ENCODE measurements at regions not wholly inside any gene's neighbourhood (a gene's known extent, or its start where the extent isn't known, plus 50 kb on each side); places are given as distances from the start of the nearest gene placed in this dataset.
"Not testable (repeated sequence)": the region's sequence is repeated elsewhere in the genome, so short reads cannot be mapped to it uniquely, and the experiment has no call there.

DNA sequence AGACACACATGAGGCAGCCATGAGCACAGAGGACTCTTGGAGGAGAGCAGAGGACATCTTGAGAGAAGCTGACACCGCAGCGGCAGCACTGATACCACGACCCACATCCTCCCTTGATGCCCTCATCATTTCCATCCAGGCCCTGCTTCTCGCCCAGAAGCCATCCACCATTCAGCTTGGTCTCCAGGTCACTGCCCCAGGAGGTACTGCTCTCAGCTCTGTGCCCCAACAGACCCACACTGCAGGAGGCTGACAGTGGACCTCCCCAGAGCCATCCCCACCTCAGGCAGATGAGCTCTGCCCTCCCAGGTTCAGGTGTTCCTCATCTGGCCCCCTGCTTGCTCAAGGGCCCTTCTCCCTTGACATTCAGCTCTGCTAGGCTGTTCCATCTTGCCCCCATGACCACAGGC, 74.9 kb downstream of the ACKR3 start:
- Histone ChIP-seq H3K4me3 (ENCODE audit: insufficient read length, low read depth) (no peak overlapping the region), H3K4me1 (ENCODE audit: insufficient read depth, insufficient read length) (peaks cover 5% of the 10 kb centered on the region), H3K9me3 (ENCODE audit: insufficient read depth, low read length) (peaks cover 28% of the 10 kb centered on the region), H3K27me3 (ENCODE audit: insufficient read depth, insufficient read length) (no peaks in the 10 kb centered on the region), H3K9ac (ENCODE audit: insufficient read length, low read depth) (no peak overlapping the region), H3K36me3 (ENCODE audit: insufficient read depth, insufficient read length, low read length) (no peaks in the 10 kb centered on the region)
- DNase-seq (ENCODE audit: low read depth, low spot score), result no peak
- TF ChIP-seq YY1 (IDR thresholded peaks at IDR 0.05; ENCODE audit: insufficient read depth, insufficient read length), result no peak
- no peak for TF ChIP-seq SUZ12 (IDR thresholded peaks at IDR 0.05; ENCODE audit: extremely low read depth, insufficient read depth, insufficient read length)
- TF ChIP-seq ZNF274 (IDR thresholded peaks at IDR 0.05; ENCODE audit: low read depth, low read length), result no peak

- peaks cover 23% of the 10 kb centered on the region for H3K9me3 ChIP-seq (ENCODE audit: insufficient read depth, low read length)
- not testable (repeated sequence) for H3K27me3 ChIP-seq (ENCODE audit: insufficient read depth, insufficient read length); H3K9ac ChIP-seq (ENCODE audit: insufficient read length, low read depth); H3K36me3 ChIP-seq (ENCODE audit: insufficient read depth, insufficient read length, low read length); H3K4me1 ChIP-seq (ENCODE audit: insufficient read depth, insufficient read length); H3K4me3 ChIP-seq (ENCODE audit: insufficient read length, low read depth); DNase-seq (ENCODE audit: low read depth, low spot score)
Measured at GRCh38 chr2:236645141-236645540, 75.5 kb downstream of the ACKR3 start.

GRCh38 chr2:236646441-236646840, 76.8 kb downstream of the ACKR3 start:
- peaks cover 5% of the 10 kb centered on the region for H3K4me1 ChIP-seq (ENCODE audit: insufficient read depth, insufficient read length)
- no peak overlapping the region for H3K4me3 ChIP-seq (ENCODE audit: insufficient read length, low read depth)
- TF ChIP-seq YY1 (IDR thresholded peaks at IDR 0.05; ENCODE audit: insufficient read depth, insufficient read length), result no peak
- TF ChIP-seq ZNF274 (IDR thresholded peaks at IDR 0.05; ENCODE audit: low read depth, low read length), result no peak
- no peak for TF ChIP-seq SUZ12 (IDR thresholded peaks at IDR 0.05; ENCODE audit: extremely low read depth, insufficient read depth, insufficient read length)
- no peak overlapping the region for H3K9ac ChIP-seq (ENCODE audit: insufficient read length, low read depth)
- no peaks in the 10 kb centered on the region for H3K36me3 ChIP-seq (ENCODE audit: insufficient read depth, insufficient read length, low read length)
- no peak for DNase-seq (ENCODE audit: low read depth, low spot score)
- H3K27me3 ChIP-seq (ENCODE audit: insufficient read depth, insufficient read length), result no peaks in the 10 kb centered on the region
- H3K9me3 ChIP-seq (ENCODE audit: insufficient read depth, low read length), result peaks cover 10% of the 10 kb centered on the region

GRCh38 chr2:236646871-236647270, 77.2 kb downstream of the ACKR3 start:
- no peak overlapping the region for H3K9ac ChIP-seq (ENCODE audit: insufficient read length, low read depth)
- TF ChIP-seq YY1 (IDR thresholded peaks at IDR 0.05; ENCODE audit: insufficient read depth, insufficient read length), result no peak
- TF ChIP-seq ZNF274 (IDR thresholded peaks at IDR 0.05; ENCODE audit: low read depth, low read length), result no peak
- TF ChIP-seq SUZ12 (IDR thresholded peaks at IDR 0.05; ENCODE audit: extremely low read depth, insufficient read depth, insufficient read length), result no peak
- DNase-seq (ENCODE audit: low read depth, low spot score), result no peak
- peaks cover 6% of the 10 kb centered on the region for H3K9me3 ChIP-seq (ENCODE audit: insufficient read depth, low read length)
- no peaks in the 10 kb centered on the region for H3K36me3 ChIP-seq (ENCODE audit: insufficient read depth, insufficient read length, low read length)
- no peak overlapping the region for H3K4me3 ChIP-seq (ENCODE audit: insufficient read length, low read depth)
- H3K4me1 ChIP-seq (ENCODE audit: insufficient read depth, insufficient read length), result peaks cover 5% of the 10 kb centered on the region
- H3K27me3 ChIP-seq (ENCODE audit: insufficient read depth, insufficient read length), result no peaks in the 10 kb centered on the region

DNA sequence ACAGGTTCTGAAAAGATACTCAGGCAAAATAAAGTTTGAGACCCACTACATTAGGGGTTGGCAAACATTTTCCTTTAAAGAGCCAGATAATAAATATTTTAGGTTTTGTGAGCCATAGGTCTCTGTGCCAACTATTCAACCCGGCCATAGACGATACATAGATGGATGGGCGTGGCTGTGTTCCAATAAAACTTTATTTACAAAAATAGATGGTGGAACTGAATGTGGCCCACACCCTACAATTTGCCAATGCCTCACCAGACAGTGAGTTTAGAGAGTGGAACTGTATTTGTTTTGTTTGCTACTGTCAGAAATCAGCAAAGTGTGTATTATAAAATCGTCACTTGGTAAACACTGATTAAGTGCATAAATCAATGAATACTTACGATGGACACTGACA, 78.0 kb downstream of the ACKR3 start:
- H3K4me1 ChIP-seq (ENCODE audit: insufficient read depth, insufficient read length), result peaks cover 2% of the 10 kb centered on the region
- no peak overlapping the region for H3K9ac ChIP-seq (ENCODE audit: insufficient read length, low read depth)
- no peaks in the 10 kb centered on the region for H3K36me3 ChIP-seq (ENCODE audit: insufficient read depth, insufficient read length, low read length)
- 0 out of 2 replicates have a peak, but pooled peaks cover 3% of the 10 kb centered on the region for H3K9me3 ChIP-seq (ENCODE audit: insufficient read depth, low read length)
- TF ChIP-seq SUZ12 (IDR thresholded peaks at IDR 0.05; ENCODE audit: extremely low read depth, insufficient read depth, insufficient read length), result no peak
- no peak for TF ChIP-seq ZNF274 (IDR thresholded peaks at IDR 0.05; ENCODE audit: low read depth, low read length)
- no peak for TF ChIP-seq YY1 (IDR thresholded peaks at IDR 0.05; ENCODE audit: insufficient read depth, insufficient read length)
- DNase-seq (ENCODE audit: low read depth, low spot score), result no peak
- H3K27me3 ChIP-seq (ENCODE audit: insufficient read depth, insufficient read length), result no peaks in the 10 kb centered on the region
- no peak overlapping the region for H3K4me3 ChIP-seq (ENCODE audit: insufficient read length, low read depth)

DNA sequence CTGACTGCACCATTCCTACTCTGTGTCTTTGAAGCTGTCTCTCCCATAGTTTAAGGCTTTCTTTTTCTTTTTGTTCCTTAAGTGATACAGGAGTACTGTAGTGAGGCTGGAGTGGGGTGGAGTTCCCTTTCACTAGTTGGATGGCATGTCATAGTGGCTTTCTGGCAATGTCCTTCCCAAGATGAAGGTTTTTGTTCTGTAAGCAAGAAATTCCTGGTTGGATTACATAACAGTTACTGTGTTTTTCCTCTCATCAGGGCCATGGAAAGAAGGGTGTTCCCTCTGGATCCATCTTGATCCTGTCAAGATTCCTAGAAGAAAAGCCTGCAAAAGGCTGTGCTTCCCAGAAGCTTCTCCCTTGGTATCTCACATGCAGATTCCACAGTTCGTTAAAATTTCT, 84.2 kb downstream of the ACKR3 start:
- no peak overlapping the region for H3K4me3 ChIP-seq (ENCODE audit: insufficient read length, low read depth)
- TF ChIP-seq YY1 (IDR thresholded peaks at IDR 0.05; ENCODE audit: insufficient read depth, insufficient read length), result no peak
- no peak for TF ChIP-seq ZNF274 (IDR thresholded peaks at IDR 0.05; ENCODE audit: low read depth, low read length)
- no peak for TF ChIP-seq SUZ12 (IDR thresholded peaks at IDR 0.05; ENCODE audit: extremely low read depth, insufficient read depth, insufficient read length)
- no peaks in the 10 kb centered on the region for H3K4me1 ChIP-seq (ENCODE audit: insufficient read depth, insufficient read length)
- no peaks in the 10 kb centered on the region for H3K36me3 ChIP-seq (ENCODE audit: insufficient read depth, insufficient read length, low read length)
- no peak overlapping the region for H3K9ac ChIP-seq (ENCODE audit: insufficient read length, low read depth)
- DNase-seq (ENCODE audit: low read depth, low spot score), result no peak
- no peaks in the 10 kb centered on the region for H3K9me3 ChIP-seq (ENCODE audit: insufficient read depth, low read length)
- H3K27me3 ChIP-seq (ENCODE audit: insufficient read depth, insufficient read length), result no peaks in the 10 kb centered on the region

DNA sequence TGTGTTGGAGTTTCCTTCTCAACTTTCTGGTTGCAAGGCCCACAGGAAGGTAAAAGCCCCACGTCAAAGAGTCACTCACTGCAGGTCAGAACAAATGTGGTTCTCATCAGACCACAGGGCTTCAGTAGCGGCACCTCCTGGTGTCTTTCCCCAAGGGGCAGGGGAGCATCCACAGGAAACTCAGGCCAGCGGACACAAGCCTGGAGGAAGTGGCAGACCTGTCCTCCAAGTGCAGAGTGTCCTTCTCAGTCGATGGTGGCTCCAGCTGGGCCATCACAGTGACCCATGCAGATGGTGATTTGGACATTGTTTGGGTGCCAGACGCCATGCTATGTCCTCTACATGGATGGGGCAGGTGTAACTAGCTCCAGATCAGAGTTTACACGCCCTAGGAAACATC, 84.9 kb downstream of the ACKR3 start:
- DNase-seq (ENCODE audit: low read depth, low spot score), result no peak

GRCh38 chr2:236656166-236656565, 86.5 kb downstream of the ACKR3 start:
- H3K27me3 ChIP-seq (ENCODE audit: insufficient read depth, insufficient read length), result no peaks in the 10 kb centered on the region
- DNase-seq (ENCODE audit: low read depth, low spot score), result no peak
- TF ChIP-seq YY1 (IDR thresholded peaks at IDR 0.05; ENCODE audit: insufficient read depth, insufficient read length), result no peak
- no peak for TF ChIP-seq SUZ12 (IDR thresholded peaks at IDR 0.05; ENCODE audit: extremely low read depth, insufficient read depth, insufficient read length)
- no peak for TF ChIP-seq ZNF274 (IDR thresholded peaks at IDR 0.05; ENCODE audit: low read depth, low read length)

More for the DNA sequence above, 84.9 kb downstream of the ACKR3 start:
- H3K36me3 ChIP-seq (ENCODE audit: insufficient read depth, insufficient read length, low read length), result no peaks in the 10 kb centered on the region
- TF ChIP-seq YY1 (IDR thresholded peaks at IDR 0.05; ENCODE audit: insufficient read depth, insufficient read length) (no peak), SUZ12 (IDR thresholded peaks at IDR 0.05; ENCODE audit: extremely low read depth, insufficient read depth, insufficient read length) (no peak), ZNF274 (IDR thresholded peaks at IDR 0.05; ENCODE audit: low read depth, low read length) (no peak)
- H3K9ac ChIP-seq (ENCODE audit: insufficient read length, low read depth), result no peak overlapping the region
- H3K4me3 ChIP-seq (ENCODE audit: insufficient read length, low read depth), result no peak overlapping the region
- no peaks in the 10 kb centered on the region for H3K27me3 ChIP-seq (ENCODE audit: insufficient read depth, insufficient read length)
- no peaks in the 10 kb centered on the region for H3K4me1 ChIP-seq (ENCODE audit: insufficient read depth, insufficient read length)
- H3K9me3 ChIP-seq (ENCODE audit: insufficient read depth, low read length), result no peaks in the 10 kb centered on the region

More at GRCh38 chr2:236656166-236656565, 86.5 kb downstream of the ACKR3 start:
- Histone ChIP-seq H3K9me3 (ENCODE audit: insufficient read depth, low read length) (no peaks in the 10 kb centered on the region), H3K9ac (ENCODE audit: insufficient read length, low read depth) (no peak overlapping the region), H3K4me3 (ENCODE audit: insufficient read length, low read depth) (no peak overlapping the region), H3K4me1 (ENCODE audit: insufficient read depth, insufficient read length) (no peaks in the 10 kb centered on the region), H3K36me3 (ENCODE audit: insufficient read depth, insufficient read length, low read length) (no peaks in the 10 kb centered on the region)

All from NT2/D1 (cell line).